Transverse colon (tissue), 4 donors: ENCODE measurements at regions not wholly inside any gene's neighbourhood (a gene's known extent, or its start where the extent isn't known, plus 50 kb on each side); places are given as distances from the start of the nearest gene placed in this dataset.

Experiments used
- EP300 ChIP-seq: sonication (generic); formaldehyde crosslinking; IDR thresholded peaks from one replicate; pipeline ENCODE4 v1.6.1; 2017; ENCODE audit warnings: antibody characterized with exemption, low read depth
- POLR2A ChIP-seq: fragments of 450-650 bp; IDR thresholded peaks from one replicate; pipeline ENCODE4 v1.6.1; 2016; ENCODE audit warnings: antibody characterized with exemption, mild to moderate bottlenecking, moderate library complexity
- POLR2AphosphoS5 ChIP-seq, 3 donors: sonication (generic); formaldehyde crosslinking; IDR thresholded peaks; one replicate each; pipeline ENCODE4 v1.6.1; 2016; ENCODE audit warnings: antibody characterized with exemption in 3 of 3
- TF ChIP-seq, protein P1 (sequence below), 5 experiments: fragments of 200-600 bp in 3 of 5; fragments of 450-650 bp in 2 of 5; sonication (generic) in 3 of 5; IDR thresholded peaks; 1 replicate in 2 of 5; 2 replicates in 3 of 5; pipeline ENCODE4 v1.5.1; 2016 to 2017; ENCODE audit warnings: antibody characterized with exemption in 5 of 5, inconsistent platforms in 3 of 5, mild to moderate bottlenecking in 2 of 5, moderate library complexity in 1 of 5

DNA sequence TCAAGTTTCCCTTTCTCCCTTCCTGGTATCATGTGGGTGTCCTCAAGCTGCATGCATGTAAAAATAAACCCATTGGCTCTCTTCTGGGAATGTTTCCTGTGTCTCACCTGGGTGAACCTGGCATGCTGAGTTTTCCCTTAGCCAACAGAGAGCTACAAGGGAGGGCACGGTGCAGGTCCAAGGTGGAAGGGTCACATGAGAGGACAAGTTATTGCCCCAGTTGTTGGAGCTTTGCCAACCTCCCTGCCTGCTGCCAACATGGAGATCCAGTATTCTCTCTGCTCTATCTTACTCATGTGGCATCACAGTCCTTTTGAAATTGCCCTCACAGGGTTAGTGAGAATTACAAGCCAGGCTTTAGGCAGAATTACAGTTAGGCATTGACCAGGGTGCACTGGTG lies 196.1 kb upstream of the GYPA start:
- TF ChIP-seq POLR2A (no peak), POLR2AphosphoS5 (IDR thresholded peaks at IDR 0.05) (no peak), EP300 (no peak)
- TF ChIP-seq, protein P1, sequence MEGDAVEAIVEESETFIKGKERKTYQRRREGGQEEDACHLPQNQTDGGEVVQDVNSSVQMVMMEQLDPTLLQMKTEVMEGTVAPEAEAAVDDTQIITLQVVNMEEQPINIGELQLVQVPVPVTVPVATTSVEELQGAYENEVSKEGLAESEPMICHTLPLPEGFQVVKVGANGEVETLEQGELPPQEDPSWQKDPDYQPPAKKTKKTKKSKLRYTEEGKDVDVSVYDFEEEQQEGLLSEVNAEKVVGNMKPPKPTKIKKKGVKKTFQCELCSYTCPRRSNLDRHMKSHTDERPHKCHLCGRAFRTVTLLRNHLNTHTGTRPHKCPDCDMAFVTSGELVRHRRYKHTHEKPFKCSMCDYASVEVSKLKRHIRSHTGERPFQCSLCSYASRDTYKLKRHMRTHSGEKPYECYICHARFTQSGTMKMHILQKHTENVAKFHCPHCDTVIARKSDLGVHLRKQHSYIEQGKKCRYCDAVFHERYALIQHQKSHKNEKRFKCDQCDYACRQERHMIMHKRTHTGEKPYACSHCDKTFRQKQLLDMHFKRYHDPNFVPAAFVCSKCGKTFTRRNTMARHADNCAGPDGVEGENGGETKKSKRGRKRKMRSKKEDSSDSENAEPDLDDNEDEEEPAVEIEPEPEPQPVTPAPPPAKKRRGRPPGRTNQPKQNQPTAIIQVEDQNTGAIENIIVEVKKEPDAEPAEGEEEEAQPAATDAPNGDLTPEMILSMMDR (IDR thresholded peaks at IDR 0.05) = no peak
